Upper lobe of left lung (tissue), 4 donors: ENCODE measurements at regions not wholly inside any gene's neighbourhood (a gene's known extent, or its start where the extent isn't known, plus 50 kb on each side); places are given as distances from the start of the nearest gene placed in this dataset.

Experiments used
- CTCF ChIP-seq, 6 experiments: fragments of 450-650 bp in 4 of 6; fragments of 200-600 bp in 2 of 6; sonication (generic) in 2 of 6; IDR thresholded peaks; one replicate each; pipeline ENCODE4 v1.5.1; 2016 to 2019; ENCODE audit warnings: antibody characterized with exemption in 6 of 6
- EP300 ChIP-seq, 4 donors: sonication (generic); formaldehyde crosslinking; IDR thresholded peaks; one replicate each; pipeline ENCODE4 v1.5.1; 2017; ENCODE audit warnings: antibody characterized with exemption in 4 of 4, control low read depth in 2 of 4
- POLR2A ChIP-seq, 4 donors: fragments of 450-650 bp; IDR thresholded peaks; one replicate each; pipeline ENCODE4 v1.5.1; 2016 to 2017; ENCODE audit warnings: antibody characterized with exemption in 4 of 4, mild to moderate bottlenecking in 2 of 4

DNA sequence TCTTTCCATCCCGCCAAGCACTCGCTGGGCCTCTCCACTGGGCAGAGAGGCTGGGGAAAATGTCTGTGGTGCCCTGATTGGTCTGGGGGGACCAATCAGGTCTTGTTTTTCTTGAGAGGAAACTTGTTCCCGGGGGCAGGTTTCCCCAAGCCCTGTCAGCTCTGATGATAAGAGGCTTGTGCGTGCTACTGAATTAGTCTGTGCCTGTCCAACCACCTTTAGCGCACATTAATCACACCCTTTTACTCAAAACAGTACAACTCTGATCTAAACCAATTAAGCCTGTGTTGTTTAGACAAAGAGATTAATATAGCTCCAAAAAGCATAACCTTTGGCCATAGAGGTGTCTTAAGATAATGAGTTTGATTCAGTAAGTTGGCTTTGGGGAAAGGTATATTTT, 580.4 kb downstream of the VRK1 start:
- TF ChIP-seq CTCF (IDR thresholded peaks at IDR 0.05): no peak
- no peak for TF ChIP-seq POLR2A (IDR thresholded peaks at IDR 0.05)
- no peak for TF ChIP-seq EP300 (IDR thresholded peaks at IDR 0.05)
